Mucosa of gallbladder (tissue), 1 donor: ENCODE measurements at regions not wholly inside any gene's neighbourhood (a gene's known extent, or its start where the extent isn't known, plus 50 kb on each side); places are given as distances from the start of the nearest gene placed in this dataset.

Experiments
- DNase-seq: peaks from one replicate; pipeline ENCODE4 v3.0.0-alpha.2; 2020; ENCODE audit warnings: low spot score
- donor health status: DM: no; HTN: no; CAD: no.

- DNase-seq = no peak
These were observed 255.2 kb downstream of the BUB3 start for GRCh38 chr10:123409426-123409825.

GRCh38 chr10:123409884-123410283, 255.7 kb downstream of the BUB3 start:
- DNase-seq = no peak

DNA sequence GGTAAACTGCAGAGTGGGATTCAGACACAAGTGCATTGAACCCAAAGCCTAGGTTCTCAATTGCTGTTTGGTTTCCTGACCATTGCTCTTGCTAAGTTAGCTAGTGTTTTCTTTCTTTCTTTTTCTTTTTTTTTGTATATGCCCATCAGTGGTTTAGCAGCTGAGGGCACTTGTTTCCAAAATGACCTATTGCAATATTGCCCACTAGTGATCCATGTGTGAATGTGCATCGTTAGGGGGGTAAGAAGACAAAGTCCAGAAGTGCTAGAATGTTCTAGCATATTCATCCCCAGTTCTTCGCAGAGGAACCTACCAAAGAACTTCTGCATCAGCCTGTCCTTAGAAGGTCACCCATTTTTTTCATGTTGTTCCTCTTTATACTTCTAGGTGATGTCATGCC, 252.8 kb upstream of the GPR26 start:
- DNase-seq = no peak

GRCh38 chr10:123415523-123415922, 250.6 kb upstream of the GPR26 start:
- DNase-seq = no peak

GRCh38 chr10:123417414-123417813, 248.7 kb upstream of the GPR26 start:
- DNase-seq = no peak

DNA sequence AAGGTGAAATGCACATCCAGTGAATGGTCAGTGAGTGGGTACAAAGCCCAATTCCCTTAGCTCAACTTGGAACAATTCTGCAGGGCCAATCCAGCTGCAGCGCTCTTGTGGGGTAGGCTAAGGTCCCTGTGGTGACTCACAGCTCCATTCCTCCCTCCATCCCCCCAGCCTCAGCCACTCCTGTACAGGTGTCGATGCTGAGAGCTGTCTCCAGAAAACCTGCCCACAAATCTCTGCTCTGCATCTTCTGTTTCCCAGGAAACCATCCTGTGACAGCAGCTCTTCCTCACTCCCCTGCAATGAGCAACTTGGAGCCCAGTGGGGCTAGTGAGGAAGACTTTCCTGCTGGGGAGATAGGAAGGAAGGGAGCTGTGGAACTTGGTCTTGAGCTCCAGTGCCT, 244.7 kb upstream of the GPR26 start:
- DNase-seq = no peak

DNA sequence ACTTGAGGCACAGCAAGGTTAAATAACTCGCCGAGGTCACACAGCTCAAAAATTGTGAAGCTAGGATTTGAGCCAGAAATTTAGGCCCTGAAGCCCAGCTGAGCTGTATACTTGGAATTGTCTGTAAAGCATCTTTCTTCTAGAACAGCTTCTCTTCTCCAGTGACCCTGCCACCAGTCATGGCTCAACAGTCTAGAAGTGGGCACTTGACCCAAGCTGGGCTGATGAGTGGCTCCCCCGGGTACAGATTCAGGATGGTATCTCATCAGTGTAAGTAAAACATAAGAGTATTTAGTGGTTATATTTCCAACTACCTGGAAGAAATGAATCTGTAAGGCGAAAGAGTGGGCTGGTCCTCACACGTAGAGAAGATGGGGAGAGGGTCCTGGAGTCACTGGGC, 243.9 kb upstream of the GPR26 start:
- no peak for DNase-seq

DNA sequence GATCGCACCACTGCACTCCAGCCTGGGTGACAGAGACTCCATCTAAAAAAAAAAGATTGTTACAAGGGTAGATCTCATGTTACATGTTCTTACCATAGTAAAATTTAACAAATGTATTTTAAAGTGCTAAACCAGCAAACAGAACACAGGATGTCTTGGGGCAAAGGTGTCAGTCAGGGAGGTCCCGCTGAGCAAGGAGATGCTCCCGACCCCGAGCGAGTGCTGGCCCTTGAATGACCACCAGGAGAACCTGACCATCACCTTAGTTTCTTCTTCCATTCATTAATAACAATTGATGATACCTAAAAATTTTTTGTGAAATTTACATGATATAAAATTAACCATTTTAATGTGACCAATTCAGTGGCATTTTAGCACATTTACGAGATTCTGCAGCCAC, 241.6 kb upstream of the GPR26 start:
- no peak for DNase-seq

GRCh38 chr10:123425680-123426079, 240.5 kb upstream of the GPR26 start:
- no peak for DNase-seq

GRCh38 chr10:123427165-123427786, 238.9 kb upstream of the GPR26 start:
- DNase-seq = no peak

- no peak for DNase-seq
These were observed 237.8 kb upstream of the GPR26 start for GRCh38 chr10:123428391-123428790.

DNA sequence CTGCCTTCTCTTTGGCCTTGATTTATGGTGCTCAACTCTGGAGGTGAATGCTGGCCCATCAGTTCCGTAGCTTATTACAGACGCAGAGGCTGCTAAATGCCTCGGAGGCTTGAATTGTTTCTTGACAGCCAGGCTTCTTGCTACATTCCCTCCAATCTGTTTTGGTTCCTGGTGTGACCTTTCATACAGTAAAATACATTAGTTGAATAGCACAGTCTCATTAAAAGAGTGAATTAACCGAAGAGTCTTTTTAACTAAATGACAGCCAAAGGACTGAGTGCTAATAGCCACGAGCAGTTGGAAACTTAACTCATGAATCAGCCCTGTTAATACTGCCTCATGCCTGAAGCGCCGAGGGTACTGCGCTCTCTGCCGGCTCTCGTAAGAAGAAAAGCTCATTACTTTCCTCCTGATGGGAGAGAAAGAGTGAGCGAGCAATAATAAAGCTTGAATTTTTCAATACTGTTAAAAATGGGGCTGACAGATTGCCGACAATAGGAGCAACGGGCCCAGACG, 236.4 kb upstream of the GPR26 start:
- DNase-seq = no peak

- DNase-seq = no peak
These were observed 232.6 kb upstream of the GPR26 start for GRCh38 chr10:123433539-123433938.

- no peak for DNase-seq
These were observed 231.6 kb upstream of the GPR26 start for GRCh38 chr10:123434435-123435039.

DNA sequence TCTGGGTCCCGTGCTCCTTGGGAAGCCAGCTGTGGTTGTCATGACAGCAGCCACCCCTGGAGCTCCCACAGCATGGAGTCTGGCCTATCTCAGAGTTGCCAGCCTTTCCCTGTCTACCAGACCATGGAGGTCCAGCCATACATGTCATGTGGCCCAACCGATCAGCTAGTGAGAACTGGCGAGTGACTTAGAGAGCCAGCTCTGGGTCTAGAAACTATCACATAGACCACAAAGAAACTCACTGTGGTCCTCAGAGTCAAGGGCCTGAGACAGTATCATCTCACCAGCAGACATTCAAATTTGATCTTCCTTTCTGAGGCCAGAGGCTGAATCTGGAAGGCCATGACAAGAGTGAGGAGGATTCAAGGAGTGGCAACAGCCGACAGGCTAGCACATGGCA, 223.3 kb upstream of the GPR26 start:
- no peak for DNase-seq

DNA sequence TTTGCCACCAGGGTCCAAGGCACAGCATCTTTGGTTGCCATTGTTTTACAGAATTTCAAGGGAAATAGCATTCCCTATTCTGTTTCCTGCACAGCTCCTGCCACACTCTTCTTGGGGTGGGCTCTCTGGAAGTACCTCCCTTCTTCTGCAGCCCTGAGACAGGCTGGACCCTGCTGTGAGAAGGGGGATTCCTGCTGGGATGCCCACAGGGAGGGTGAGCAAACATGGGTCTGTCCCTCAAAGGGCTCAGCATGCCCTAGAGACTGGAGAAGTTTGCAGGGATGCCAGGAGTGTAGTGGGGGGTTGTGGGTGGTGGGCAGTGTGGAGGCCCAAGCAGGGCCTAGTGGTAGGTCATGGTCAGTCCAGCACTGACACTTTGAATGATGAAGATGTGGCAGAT, 222.2 kb upstream of the GPR26 start:
- DNase-seq = no peak

DNA sequence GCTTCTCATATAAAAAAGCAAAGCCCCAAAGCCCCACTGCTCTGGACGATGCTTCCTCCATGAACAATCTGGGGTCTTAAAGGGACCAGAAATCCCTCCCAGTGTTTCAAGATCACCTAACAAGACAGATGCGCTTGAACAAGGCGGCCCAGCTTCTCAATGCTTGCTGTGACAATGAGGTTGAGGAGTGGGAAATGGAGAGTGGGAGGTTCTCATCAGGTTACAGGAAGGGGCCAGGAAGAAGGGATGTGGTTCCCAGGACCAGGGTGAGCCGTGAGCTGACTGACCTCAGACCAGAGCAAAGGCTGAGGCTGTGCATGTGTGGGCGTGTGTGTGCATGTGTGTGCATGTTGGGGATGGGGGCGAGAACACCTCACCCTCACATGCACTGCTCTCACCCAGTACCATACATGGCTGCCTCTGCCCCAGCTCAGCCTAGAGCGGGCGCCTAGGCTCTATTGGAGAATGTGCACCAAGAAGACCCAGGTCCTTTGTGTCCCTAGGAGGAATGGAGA, 220.8 kb upstream of the GPR26 start:
- DNase-seq = no peak

DNA sequence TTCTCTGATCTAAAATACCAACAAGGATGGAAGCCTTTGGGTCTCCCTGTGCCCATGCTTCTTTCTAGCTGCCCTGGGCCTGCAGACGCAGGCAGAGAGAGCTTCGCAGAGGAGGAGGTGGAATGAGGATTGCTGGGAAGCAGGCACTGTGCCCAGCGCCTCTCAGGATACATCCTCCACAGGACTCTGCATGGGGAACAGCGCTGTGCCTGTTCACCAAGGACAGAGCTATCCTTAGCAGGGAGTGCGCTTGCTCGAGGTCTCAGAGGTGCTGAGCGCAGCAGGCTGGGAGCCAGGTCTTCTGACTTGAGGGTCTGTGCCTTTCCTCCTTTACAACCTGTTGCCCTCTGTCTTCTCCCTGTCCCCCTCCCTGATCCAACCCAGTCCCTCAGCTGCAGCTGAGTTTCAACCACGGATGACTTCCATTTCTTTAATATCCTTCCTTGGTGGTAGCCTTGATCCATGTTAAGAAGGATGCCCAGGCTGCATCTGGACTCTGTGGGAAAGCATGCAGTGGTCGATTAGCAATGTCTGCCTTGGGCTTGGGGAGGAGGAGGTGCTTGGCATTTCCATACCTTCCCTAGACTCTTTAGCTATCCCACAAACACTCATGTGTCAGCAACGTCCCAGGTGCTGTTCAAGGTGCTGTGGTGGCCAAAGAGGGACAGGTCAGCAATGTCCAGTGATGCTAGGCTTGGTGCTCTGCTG, 219.6 kb upstream of the GPR26 start:
- no peak for DNase-seq

DNA sequence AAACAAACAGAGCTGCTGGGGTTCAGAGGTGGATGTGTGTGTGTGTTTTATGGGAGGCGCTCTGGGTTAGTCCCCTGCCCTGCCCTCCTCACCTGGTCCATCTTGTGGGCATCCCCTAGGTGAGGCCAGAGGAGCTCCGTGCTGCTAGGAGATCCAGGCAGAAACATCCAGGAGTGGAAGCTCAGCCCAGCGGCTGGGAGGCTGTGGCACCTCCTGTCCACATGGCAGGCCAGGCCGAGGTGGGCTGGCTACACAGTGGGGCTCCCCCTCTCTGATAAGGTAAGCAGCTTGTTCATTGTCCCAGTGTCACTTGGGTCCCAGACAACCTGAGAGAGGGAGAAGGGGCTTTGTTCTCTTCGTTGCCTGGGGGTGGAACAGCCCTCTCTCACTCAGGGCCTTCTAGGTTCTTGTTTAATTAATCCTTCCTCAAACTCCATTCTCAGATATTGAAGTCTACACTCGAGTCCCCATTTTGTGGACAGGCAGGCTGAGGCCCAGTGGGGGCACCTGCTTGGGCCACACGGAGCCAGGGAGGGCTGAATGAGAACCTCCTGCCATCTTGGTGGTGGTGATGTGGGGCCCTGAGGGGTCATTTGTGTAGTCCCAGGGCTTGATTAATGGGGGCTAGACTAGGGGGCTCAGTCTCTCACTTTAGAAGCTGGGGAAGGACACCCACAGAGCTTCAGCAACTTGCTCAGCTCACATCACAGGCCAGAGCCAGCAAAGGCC, 216.8 kb upstream of the GPR26 start:
- no peak for DNase-seq

DNA sequence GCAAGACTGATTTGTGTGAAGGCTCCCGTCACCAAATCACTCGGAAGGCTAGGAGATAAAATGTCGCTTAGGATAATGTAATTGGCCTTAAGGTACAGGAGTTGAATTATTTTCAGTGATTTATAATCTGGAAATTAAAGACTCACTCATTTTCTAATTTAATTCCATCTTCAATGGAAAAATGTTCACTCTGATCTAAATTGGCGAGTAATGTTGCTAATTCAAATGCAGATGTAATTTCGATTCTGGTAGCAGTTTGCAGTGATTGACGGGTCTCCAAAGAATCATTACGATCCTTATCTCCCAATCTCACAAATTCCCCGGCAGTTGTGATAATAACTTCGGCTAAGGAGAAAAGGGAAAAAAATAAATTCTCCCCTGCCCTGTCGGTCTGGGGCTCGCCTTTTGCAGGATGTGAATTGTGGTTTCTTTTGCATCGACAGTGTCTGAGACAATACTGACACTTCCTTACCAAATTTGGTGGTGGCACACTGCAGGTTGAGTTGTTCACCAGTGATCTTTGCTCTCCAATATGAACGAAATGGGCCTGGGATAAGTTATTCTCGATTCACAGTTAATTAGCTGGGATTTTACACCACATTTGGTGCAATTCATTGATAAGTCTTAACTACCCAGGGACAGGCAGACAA, 215.1 kb upstream of the GPR26 start:
- DNase-seq = no peak

DNA sequence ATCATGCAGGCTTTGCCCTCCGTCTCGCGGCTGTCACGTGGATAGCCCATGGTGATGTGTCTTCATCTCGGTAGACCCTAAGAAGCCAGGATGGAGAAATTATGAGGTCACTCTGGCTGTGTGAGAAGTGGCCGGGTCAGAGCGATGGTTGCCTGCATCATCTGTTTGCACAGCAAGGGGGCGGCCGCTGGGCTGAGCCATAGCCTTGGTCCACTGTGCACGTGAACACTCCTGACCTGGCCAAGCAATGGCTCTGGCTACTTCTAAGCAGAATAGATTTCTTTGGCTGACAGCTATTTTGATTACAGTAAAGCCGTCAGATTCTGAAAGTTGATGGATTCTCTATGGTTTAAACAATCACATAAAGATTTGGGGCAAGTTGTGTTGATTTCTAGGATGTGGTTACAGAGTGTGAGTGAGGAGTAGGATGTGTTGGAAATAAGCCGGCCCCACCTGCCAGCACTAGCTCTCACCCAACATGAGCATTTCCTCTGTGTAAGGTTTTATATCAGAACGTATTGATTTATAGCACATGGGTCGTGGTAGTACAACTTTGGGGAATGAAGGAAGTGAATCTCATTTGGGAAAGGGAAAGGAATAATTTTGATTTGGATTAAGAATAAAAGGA, 214.4 kb upstream of the GPR26 start:
- no peak for DNase-seq
